Keratinocyte (primary cell): ENCODE measurements at regions not wholly inside any gene's neighbourhood (a gene's known extent, or its start where the extent isn't known, plus 50 kb on each side); places are given as distances from the start of the nearest gene placed in this dataset.

Experiments used
- DNase-seq: peaks from one replicate; pipeline ENCODE4 v3.0.0-alpha.2; 2011; ENCODE audit warnings: low read depth, missing footprints, low spot score
- FAIRE-seq: peaks from 2 replicates; lab custom pipeline; 2011; peaks lifted over from hg19 to GRCh38; lab: Jason Lieb, UNC
- H2AFZ ChIP-seq: 2 replicates; pipeline ENCODE4 v1.6.0; 2012; ENCODE audit warnings: low read length, control low read depth, inconsistent platforms; ENCODE audit not compliant: control insufficient read depth
- H3K27ac ChIP-seq: 2 replicates; pipeline ENCODE4 v1.5.1; 2011; ENCODE audit warnings: low read length; ENCODE audit not compliant: control insufficient read depth, insufficient read depth
- H3K27me3 ChIP-seq: 3 replicates; pipeline ENCODE4 v1.6.0; 2011; ENCODE audit warnings: low read length; ENCODE audit not compliant: control insufficient read depth, insufficient read depth; ENCODE audit errors: extremely low read depth
- H3K36me3 ChIP-seq, 2 experiments: 2 replicates in 1 of 2; 3 replicates in 1 of 2; pipeline ENCODE4 v1.5.1; 2011; ENCODE audit warnings: low read length in 2 of 2, mild to moderate bottlenecking in 1 of 2; ENCODE audit not compliant: control insufficient read depth in 2 of 2, insufficient read depth in 2 of 2; ENCODE audit errors: extremely low read depth in 1 of 2
- H3K4me1 ChIP-seq: 3 replicates; pipeline ENCODE4 v1.5.1; 2011; ENCODE audit warnings: low read length; ENCODE audit not compliant: control insufficient read depth, insufficient read depth; ENCODE audit errors: extremely low read depth
- H3K4me2 ChIP-seq: 3 replicates; pipeline ENCODE4 v1.6.0; 2011; ENCODE audit warnings: low read depth, low read length; ENCODE audit not compliant: control insufficient read depth, insufficient read depth; ENCODE audit errors: extremely low read depth
- H3K4me3 ChIP-seq, 3 experiments: fragments of 200-600 bp in 1 of 3; sonication (generic) in 1 of 3; 2 replicates in 2 of 3; 3 replicates in 1 of 3; pipeline ENCODE4 v1.5.1; 2011 to 2016; ENCODE audit warnings: low read length in 3 of 3, mild to moderate bottlenecking in 3 of 3, control low read depth in 2 of 3, inconsistent platforms in 1 of 3, low read depth in 1 of 3, mixed read lengths in 1 of 3, mixed run types in 1 of 3, moderate library complexity in 1 of 3; ENCODE audit not compliant: control insufficient read depth in 2 of 3, insufficient read depth in 2 of 3; ENCODE audit errors: extremely low read depth in 1 of 3
- H3K79me2 ChIP-seq: 2 replicates; pipeline ENCODE4 v1.6.0; 2012; ENCODE audit warnings: low read length; ENCODE audit not compliant: control insufficient read depth, insufficient read depth
- H3K9ac ChIP-seq: 3 replicates; pipeline ENCODE4 v1.6.0; 2011; ENCODE audit warnings: low read length; ENCODE audit not compliant: control insufficient read depth, insufficient read depth; ENCODE audit errors: extremely low read depth
- H3K9me1 ChIP-seq: 3 replicates; pipeline ENCODE4 v1.6.0; 2011; ENCODE audit warnings: low read length; ENCODE audit not compliant: control insufficient read depth, insufficient read depth; ENCODE audit errors: extremely low read depth
- H3K9me3 ChIP-seq: 2 replicates; pipeline ENCODE4 v1.5.1; 2012; ENCODE audit warnings: low read depth, low read length; ENCODE audit not compliant: control insufficient read depth
- H4K20me1 ChIP-seq: 3 replicates; pipeline ENCODE4 v1.6.0; 2011; ENCODE audit warnings: low read length; ENCODE audit not compliant: control insufficient read depth, insufficient read depth; ENCODE audit errors: extremely low read depth
- EZH2 ChIP-seq: IDR thresholded peaks from one replicate; pipeline ENCODE4 v1.6.1; 2012; ENCODE audit warnings: inconsistent platforms, mild to moderate bottlenecking, low read length, moderate library complexity
- dilution Hi-C: fragments of 300-500 bp; cut with MboI; formaldehyde crosslinking; loops from one replicate; pipeline ENCODE4 v1.7.0; 2020; ENCODE audit warnings: low sequenced_read_pairs; ENCODE audit not compliant: extremely low pct_ligation_motif_present
- TF ChIP-seq, protein P1 (sequence below), 3 experiments: IDR thresholded peaks in 1 of 3; conservative IDR thresholded peaks in 1 of 3; optimal IDR thresholded peaks in 1 of 3; 2 replicates in 2 of 3; 3 replicates in 1 of 3; pipeline versions ENCODE3 to v1.5.1; 2011; ENCODE audit warnings: low read length in 3 of 3, mild to moderate bottlenecking in 3 of 3, moderate library complexity in 2 of 3, control low read depth in 1 of 3, inconsistent platforms in 1 of 3; ENCODE audit not compliant: insufficient read depth in 2 of 3; ENCODE audit errors: extremely low read depth in 1 of 3

DNA sequence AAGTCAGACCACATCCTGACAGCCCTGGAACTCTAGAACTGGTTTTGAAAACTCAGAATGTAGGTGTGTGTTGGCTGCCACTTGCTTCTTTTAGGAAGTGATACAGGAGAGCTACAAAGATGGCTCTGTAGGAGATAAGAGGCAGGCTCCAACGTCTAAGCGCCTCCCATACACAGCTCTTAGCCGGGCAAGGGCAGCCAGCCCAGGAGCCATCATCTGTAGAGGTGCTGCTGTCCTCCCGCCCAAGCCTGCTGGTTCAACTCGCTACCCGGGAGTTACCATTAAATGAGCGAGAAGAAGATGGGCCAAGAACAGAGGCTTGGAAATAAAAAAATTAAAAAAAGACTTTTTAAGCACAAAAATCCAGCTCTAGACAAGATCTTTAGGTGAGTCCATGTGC lies 61.2 kb upstream of the DIO3 start:
- TF ChIP-seq EZH2 = no peak
- TF ChIP-seq, protein P1, sequence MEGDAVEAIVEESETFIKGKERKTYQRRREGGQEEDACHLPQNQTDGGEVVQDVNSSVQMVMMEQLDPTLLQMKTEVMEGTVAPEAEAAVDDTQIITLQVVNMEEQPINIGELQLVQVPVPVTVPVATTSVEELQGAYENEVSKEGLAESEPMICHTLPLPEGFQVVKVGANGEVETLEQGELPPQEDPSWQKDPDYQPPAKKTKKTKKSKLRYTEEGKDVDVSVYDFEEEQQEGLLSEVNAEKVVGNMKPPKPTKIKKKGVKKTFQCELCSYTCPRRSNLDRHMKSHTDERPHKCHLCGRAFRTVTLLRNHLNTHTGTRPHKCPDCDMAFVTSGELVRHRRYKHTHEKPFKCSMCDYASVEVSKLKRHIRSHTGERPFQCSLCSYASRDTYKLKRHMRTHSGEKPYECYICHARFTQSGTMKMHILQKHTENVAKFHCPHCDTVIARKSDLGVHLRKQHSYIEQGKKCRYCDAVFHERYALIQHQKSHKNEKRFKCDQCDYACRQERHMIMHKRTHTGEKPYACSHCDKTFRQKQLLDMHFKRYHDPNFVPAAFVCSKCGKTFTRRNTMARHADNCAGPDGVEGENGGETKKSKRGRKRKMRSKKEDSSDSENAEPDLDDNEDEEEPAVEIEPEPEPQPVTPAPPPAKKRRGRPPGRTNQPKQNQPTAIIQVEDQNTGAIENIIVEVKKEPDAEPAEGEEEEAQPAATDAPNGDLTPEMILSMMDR (optimal IDR thresholded peaks at IDR 0.05 in 1 of 3, IDR thresholded peaks at IDR 0.05 in 1 of 3, conservative IDR thresholded peaks at IDR 0.05 in 1 of 3; ENCODE audit: extremely low read depth in 1 of 3, insufficient read depth in 2 of 3, low read length in 3 of 3) = no peak
- Histone ChIP-seq H3K9me1 (no peaks in the 10 kb centered on the region), H3K27ac (no peak overlapping the region), H4K20me1 (no peaks in the 10 kb centered on the region), H3K4me1 (no peaks in the 10 kb centered on the region), H3K36me3 (no peaks in the 10 kb centered on the region), H2AFZ (no peak overlapping the region), H3K27me3 (peaks cover 4% of the 10 kb centered on the region), H3K4me3 (no peak overlapping the region), H3K9ac (no peak overlapping the region), H3K9me3 (peaks cover 11% of the 10 kb centered on the region), H3K79me2 (no peaks in the 10 kb centered on the region), H3K4me2 (no peak overlapping the region)
- DNase-seq = no peak
- FAIRE-seq = no peak
- dilution Hi-C loops = no loop called here

DNA sequence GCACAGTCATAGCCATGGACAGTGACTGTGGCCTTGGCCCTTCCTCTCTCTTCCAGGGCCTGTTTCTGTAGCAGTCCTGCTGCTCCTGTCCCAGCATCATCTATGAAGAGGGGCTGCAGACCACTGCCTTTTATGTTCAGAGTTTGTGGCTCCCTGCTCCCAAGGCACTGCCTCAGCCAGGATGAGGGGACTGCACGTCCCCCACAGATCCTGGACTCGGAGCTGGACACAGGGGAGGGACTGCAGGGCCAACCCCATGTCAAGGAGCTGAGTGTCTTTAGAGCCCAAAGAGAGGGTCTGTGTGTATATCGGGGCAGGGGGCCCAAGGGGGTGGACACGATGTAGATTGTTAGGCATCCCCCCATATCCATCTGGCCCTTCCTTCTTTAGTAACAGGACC lies 60.6 kb upstream of the DIO3 start:
- no peak for DNase-seq
- dilution Hi-C loops = no loop called here
- no peak for FAIRE-seq
- no peak overlapping the region for H3K4me2 ChIP-seq
- no peaks in the 10 kb centered on the region for H3K36me3 ChIP-seq
- H3K9ac ChIP-seq = no peak overlapping the region
- peaks cover 13% of the 10 kb centered on the region for H3K9me3 ChIP-seq
- H3K4me1 ChIP-seq = no peaks in the 10 kb centered on the region
- H3K27ac ChIP-seq = no peak overlapping the region
- H4K20me1 ChIP-seq = no peaks in the 10 kb centered on the region
- TF ChIP-seq EZH2 = no peak
- TF ChIP-seq, protein P1 (optimal IDR thresholded peaks at IDR 0.05 in 1 of 3, IDR thresholded peaks at IDR 0.05 in 1 of 3, conservative IDR thresholded peaks at IDR 0.05 in 1 of 3; ENCODE audit: extremely low read depth in 1 of 3, insufficient read depth in 2 of 3, low read length in 3 of 3) = no peak
- H3K79me2 ChIP-seq = no peaks in the 10 kb centered on the region
- no peaks in the 10 kb centered on the region for H3K9me1 ChIP-seq
- no peak overlapping the region for H2AFZ ChIP-seq
- peaks cover 4% of the 10 kb centered on the region for H3K27me3 ChIP-seq
- no peak overlapping the region for H3K4me3 ChIP-seq
